NCI-H524 treated with DMSO at 0.1 percent for 48 hours (cell line): ENCODE measurements at regions not wholly inside any gene's neighbourhood (a gene's known extent, or its start where the extent isn't known, plus 50 kb on each side); places are given as distances from the start of the nearest gene placed in this dataset.
"Not testable (repeated sequence)": the region's sequence is repeated elsewhere in the genome, so short reads cannot be mapped to it uniquely, and the experiment has no call there.

Experiments
- DNase-seq: peaks from one replicate; lab custom pipeline; 2025; lab: John Stamatoyannopoulos, UW

DNA sequence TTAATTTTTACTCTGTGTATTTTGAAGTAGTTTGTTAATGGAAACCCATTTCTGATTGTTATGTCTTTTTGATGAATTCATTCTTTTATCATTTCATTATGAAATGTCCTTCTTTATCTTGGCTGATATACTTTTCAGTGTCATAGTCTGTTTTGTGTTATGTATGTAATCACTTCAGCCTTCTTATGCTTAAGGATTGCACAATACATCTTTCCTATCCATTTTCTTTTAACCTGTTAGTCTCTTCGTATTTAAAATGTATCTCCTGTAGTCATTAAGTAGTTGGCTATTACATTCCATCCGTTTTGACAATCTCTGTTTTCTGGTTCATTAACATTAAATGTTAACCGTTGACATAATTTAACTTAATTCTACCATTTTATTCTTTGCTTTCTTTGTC is 344.6 kb upstream of the CTNND2 start:
- DNase-seq = no peak

DNA sequence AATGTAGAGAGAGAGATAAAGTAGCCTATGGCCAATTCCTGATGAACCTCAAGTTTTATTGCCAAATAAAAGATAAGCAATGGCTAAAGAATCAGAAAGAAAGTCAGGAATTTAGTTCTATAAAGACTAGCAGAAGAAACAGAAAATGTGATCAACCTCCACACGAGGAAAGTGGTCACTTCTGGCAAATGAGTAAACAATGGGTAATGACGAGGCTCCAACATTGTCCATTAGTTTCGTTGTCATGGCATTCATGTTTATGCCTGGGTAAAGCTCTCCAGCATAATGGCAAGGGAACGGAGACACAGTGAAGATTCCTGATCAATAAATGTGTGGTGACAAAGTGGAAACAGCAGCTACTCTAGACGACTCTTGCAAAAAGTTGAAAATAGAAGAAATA is 341.8 kb upstream of the CTNND2 start:
- no peak for DNase-seq

DNA sequence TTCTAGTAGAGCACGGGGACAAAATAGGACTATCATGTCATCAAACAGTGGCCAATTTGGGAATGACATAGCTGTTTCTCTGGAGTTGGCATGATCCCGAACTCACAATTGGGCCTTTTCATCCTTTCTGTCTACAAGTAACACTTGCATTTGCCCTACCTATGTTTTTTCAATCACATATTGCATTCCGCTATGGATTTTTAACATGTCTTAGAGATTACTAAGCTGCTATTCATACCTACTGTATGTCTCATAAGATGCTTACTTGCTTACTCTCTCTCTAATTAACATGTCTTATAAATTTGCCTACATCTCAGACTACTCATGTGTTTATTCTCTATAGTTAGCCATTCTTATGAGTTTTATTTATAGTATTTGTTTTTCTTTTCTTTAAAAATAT is 341.2 kb upstream of the CTNND2 start:
- no peak for DNase-seq

DNA sequence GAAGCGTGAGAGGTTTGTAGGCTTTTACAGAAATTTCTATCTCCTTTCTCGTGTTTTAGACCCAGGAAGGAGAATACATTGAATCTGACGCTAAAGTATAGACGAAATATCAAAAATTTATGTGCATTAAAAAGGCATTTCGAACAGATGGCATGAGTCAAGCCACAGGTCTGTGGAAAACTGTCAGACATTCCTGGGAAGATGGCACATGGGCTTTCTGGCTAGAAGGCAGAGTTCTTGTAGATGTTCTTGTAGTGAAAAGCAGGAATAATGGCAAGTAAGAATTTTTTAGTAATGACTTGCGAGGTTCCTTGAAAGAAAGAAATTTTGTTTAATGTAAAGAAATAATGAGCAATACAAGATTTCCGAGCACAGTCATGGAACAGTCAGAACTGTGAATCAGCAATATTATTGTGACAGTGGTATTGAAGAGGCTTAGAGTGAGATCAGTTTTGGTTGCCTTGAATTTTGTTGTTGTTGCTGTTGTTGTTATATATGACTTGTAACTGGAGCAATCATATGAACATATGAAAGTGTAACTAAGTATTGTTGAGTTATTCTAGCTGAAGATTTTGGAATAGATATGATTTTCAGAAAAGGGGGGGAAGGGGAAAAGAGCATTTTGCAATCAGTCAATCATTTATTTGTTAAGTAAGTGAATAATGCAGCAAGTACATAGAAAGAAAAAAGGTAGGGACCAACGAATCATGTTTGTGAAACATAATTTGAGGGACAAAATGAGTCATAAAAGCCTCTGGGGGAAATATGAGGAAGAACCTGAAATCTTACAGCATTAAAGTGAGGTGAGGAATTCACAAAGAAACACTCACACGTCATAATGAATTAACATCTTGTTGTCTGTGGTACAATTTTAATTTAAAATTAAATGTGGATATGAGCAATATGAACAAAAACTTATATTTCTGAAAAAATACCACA is 339.0 kb upstream of the CTNND2 start:
- no peak for DNase-seq

DNA sequence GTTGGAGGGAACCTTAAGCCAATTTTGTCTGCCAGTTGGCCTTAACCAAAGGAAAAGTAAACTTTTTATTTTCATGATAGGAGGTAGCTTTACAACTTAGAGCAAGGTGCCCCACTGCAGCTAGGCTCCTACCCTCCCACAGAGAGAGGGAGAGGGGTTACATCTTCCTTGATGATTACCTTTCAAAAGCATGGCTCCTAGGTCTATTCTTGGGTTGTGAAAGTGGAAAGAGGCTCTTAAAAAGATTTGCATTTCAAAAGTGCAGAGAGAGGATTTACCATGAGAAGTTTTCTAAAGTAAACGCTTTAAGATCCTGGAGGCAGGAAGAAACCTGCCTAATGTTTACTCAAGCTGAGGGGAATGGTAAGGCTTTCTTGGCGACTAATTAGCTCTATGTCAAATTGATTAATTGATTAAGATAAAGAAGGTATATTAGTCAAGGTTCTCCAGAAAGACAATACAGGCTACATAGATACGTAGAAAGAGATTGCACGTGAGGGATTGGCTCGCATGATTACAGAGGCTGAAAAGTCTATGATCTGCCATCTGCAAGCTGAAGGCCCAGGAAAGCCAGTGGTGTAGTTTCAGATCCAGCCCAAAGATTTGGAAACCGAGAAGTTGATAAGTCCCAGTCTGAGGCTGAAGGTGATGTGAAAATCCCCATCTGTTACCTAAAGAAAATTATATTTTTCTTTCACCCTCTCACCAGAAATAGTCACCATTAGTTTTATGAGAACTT is 333.8 kb upstream of the CTNND2 start:
- DNase-seq = no peak

DNA sequence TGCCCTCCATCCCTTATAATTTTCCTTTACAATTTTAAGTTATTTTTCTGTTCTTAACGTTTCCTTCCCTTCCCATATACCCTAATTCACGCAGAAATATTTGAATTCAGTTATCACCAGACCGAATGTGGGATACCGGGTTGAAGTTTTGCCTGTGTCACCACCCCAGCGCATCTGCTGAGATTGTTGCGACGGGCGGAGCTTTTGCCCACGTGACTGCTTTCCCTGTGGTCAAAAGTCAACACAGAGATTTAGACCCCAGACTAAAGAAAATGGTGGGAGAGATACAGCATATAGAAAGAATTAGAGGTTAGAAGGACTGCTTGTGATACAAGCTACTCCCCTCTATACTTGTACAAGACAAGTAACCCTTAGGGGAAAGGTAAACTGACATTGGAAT is 326.4 kb upstream of the CTNND2 start:
- no peak for DNase-seq

DNA sequence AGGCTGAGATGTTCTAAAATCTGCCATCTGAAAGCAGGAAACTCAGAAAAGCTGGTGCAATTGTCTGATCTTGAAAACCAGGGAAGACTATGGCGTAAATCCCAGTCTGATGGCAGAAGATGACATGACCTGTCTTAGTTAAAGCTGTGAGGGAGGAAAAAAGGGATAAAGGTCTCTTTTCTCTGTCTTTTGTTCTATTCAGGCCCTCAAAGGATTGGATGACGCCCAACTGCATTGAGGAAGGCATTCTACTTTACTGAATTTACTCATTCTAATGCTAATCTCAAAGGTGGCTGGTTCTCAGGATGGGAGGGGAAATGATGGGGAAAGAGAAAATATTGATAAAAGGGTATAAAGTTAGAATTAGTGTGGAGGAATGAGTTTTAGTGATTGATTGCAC is 312.8 kb upstream of the CTNND2 start:
- no peak for DNase-seq

DNA sequence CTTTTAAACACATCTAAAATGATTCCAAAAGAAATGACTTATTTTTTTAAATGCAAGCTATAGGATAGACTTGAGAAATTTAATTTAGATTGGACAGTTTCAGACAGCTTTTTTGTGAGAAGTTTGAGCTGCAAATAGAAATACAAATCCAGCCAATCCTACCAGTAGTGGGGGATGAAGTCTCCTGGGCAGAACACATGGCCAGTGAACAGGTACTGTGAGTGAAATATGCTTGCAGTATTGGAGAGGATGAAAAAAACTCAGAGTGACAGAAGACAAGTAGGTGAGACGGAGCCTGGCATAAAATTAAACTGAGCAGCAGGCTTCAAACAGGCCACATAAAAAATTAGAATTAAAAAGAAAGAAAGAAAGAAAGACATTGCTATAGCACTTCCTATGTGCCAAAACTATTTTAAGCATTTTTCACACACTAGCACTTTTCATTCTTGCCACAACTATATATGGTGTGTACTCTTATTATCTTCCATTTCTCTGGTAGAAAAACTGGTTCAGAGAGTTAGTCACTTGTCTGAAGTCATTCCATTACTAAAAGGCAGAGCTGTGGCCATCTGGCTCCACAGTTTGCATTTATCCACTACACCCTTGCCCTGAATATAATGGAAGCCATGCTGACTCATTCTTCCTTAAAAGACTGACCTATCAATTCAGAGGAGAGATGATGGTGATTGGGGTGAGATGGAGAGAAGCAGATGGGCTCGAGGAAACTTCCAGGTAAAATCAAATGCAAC is 310.2 kb upstream of the CTNND2 start:
- no peak for DNase-seq

DNA sequence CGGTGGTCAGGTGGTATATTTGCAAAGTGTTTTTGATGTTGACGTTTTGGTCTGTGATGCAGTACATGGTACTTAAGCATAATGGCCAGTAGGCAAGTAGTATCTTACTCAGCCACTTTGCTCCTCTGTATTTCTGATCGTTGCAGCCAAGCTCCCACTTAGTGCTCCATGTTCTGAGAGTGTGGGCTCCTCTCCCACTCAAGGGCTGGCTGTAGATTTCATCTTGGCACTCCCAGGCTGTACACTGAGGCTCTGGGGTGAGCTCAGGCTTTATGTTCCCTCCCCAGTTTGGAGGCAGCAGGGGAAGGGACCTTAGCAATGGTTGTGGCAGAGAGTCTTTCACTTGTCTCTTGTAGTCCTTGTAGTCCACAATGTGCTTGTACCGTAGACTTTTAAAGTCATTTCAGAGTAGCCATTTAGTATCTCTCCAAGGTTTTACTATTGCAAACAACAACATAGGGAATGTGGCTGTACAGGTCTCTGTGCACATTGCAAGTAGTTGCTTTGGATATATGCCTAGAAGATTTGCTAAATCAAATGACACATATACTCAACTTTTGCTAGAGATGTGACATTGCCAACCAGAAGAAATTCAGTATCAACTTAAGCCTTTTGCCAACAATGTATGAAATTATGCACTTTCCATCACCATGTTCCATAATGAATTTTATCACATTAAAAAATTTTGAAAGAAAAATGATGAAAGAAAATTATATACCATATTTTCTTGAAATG is 304.3 kb upstream of the CTNND2 start:
- no peak for DNase-seq

DNA sequence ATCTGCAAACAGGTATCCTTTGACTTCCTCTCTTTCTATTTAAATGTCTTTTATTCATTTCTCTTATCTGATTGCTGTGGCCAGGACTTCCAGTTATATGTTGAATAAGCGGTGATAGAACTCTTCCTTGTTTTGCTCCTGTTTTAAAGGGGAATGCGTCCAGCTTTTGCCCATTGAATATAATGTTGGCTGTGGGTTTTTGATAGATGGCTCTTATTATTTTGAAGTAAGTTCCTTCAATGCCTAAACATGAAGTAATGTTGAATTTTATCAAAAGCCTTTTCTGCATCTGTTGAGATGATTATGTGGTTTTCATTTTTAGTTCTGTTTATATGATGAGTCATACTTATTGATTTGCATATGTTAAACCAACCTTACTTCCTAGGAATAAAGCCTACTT is 300.5 kb upstream of the CTNND2 start:
- no peak for DNase-seq

DNA sequence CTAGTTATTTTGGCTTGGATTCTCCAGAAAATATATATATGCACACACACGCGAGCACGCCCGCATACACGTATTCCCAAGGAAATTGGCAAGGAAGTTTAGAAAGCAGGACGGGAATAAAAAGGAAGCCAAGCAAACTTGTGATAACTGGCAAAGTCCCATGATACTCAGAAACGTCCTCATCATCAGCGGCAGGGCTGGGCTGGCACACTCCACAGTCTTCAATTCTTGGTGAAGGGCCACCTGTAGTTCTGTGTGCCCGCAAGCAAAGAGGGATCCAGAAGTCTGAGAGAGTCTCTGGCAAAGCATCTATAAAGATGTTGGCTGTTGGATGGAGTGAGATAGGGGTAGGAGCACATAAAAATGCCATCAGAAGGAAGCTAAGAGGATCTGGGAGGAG is 289.3 kb upstream of the CTNND2 start:
- no peak for DNase-seq

DNA sequence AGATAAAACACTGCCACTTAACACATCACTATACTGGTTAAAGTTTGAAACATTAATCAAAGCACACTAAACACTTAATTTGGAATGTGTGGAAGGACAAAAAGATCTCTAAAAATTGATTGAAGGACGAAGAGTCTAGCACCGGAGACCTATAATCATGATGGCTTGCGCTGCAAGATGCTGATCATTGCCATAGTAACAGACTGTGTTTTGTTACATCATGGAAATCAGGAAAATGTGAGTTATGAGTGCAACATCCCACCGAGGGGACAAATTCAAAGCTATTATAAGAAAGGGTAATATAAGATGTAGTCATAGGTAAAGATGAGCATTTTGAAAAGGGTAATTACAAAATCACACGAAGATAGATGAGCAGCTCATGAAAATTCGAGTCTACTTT is 278.8 kb upstream of the CTNND2 start:
- DNase-seq = no peak

DNA sequence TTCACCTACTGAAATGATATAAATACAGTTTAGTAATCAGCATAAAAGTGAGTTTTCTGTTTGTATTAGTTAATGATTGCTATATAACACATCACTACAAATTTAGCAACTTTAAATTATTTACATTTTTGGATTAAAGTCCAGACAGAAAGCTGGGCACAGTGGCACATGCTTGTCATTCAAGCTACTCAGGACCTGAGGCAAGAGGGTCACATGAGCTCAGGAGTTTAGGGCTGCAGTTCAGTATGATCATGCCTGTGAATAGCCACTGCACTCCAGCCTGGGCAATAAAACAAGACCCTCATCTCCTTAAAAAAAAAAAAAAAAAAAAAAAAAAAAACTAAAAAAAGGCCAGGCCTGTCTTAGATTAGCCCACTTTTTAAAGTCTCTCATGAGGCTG is 273.6 kb upstream of the CTNND2 start:
- DNase-seq = no peak

DNA sequence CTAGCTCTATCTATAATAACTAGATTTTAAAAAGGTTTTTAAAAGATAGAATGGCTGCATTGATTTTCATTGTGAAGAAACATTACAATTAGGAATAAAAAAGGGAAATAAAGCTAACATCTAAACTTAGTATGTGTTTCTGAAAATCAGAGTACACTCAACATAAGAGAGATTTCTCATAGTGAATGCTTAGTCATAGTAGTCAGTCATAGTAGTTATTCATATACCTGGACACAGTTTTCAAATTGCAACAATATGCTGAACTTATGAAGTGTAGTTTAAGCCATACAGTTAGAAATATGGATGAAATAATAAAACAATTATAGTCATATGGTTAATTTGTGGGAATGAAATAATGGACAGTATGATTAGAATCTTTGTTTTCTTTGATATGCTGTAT is 273.0 kb upstream of the CTNND2 start:
- DNase-seq = no peak

DNA sequence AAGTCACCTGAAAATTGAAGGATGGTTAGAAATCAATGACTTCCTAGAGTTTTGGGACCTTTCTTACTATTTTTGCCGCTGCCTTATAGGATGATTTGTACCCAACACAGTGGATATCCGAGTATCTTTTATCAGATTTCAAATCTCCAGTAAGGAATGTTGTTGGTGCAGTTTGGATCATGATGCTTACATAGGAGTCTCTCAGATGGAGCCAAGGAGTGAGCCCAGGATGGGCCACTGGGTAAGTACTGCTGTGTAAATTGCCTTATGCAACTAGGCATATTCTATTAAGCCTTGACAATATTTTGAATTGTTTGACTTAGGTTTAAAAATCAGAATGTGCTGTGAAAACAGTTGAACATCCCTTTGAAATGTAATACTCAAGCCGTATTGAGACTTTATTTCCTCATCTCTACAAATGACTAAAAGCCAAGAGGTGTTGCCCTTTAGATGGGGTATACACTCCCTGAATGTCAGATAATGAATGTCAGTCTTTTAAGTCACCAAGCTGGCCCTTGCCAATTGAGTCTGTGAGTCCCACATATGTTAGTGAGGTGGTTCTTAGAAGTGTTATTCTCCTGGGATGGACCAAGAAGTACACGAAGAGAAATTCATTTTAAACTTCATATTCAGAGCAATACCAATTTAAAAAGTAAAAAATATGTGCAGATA is 271.8 kb upstream of the CTNND2 start:
- DNase-seq = no peak

DNA sequence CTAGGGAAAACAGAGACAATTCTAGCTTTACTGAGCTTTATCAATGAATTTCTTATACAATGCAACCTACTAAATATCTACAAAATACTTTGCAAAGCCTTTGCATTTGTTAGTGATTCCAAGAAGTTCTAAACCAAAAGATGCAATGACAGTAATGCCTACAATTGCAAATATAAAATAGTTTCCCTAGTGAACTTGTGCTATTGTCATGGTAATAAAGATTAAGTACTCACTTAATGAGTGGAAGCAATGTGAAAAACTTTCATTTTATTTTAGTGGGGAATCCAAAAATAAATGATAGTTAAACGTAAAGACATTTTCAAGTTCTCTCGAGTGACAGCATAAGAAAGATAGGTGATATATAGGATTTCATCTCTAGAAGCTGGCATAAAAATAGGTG is 270.5 kb upstream of the CTNND2 start:
- DNase-seq = no peak

DNA sequence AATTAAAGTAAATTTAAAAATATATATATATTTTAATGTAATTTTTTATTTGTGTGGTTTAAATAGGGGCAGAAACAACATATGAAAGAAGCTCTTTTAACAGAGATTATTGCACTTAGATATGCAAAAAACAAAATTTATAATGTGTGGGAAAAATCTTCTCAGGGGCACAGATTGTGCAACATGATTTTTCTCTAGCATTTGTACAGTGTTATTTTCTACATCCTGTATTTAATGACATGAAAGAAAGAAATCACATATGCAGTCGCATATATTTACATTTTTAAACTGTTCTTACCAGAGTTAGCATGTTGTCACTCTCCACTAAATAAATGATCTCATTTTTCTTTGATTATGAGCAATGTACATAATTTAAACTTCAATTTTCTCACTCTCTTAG is 265.3 kb upstream of the CTNND2 start:
- DNase-seq = no peak

DNA sequence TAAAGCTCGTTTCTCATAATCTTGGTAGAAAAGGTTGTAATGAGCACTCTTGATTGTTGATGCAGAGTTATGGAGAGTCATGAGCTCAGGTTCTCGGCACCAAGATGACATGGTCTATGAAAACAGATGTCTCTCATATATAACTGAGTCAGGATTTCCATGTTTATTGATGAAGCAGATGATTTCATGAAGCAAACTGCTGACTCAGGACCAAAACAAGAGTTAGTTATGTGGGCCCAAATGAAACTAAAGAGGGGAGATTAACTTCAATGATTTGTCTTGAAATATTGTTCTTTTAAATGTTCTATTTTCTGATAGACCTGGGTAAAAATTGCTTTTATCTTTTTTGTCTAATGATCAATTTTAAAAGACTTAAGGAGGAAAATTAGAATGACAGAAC is 258.6 kb upstream of the CTNND2 start:
- DNase-seq = no peak

DNA sequence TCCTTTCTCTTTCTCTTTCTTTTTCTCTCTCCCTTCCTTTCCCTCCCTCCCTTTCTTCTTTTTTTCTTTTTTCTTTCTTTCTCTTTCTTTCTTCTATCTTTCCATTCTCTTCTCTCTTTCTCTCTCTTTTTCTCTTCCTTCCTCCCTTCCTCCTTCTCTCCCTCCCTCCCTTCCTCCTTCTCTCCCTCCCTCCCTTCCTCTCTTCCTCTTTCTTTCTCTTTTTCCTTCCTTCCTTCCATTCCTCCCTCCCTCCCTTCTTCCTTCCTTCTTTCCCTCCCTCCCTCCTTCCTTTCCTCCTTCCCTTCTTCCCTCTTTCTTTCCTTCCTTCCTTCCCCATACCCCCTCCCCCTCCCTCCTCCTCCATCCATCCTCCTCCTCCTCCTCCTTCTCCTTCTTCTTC is 243.3 kb upstream of the CTNND2 start:
- no peak for DNase-seq

DNA sequence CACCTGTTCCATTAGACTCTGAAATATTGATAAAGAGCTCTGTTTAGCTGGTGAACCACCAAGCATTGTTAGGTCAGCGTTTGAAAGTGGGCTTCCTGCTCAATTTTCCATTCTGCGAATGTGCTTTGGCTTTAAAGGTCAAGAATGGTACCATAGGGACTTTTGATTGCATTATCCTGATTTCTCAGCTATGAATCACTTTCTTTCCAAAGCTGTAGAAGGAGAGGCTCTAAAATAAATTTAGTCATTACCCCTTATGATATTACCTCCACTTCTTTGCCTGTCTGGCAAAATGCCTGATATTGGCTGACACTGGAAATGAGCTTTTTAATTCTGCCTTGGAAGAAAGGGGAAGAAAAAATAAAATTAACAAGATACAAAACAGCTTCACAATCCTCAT is 237.2 kb upstream of the CTNND2 start:
- no peak for DNase-seq

DNA sequence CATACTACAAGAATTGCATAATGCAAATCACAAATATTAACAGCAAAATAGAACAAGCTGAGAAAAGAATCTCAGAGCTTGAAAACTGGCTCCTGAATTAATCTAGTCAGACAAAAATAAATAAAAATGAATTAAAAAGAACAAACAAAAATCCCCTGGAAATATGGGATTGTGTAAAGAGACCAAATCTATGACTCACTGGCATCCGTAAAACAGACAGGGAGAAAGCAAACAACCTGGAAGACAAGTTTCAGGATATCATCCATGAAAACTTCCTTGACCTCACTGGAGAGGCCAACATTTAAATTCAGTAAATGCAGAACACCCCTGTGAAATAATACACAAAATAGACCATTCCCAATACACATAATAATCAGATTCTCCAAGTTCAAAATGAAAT is 229.3 kb upstream of the CTNND2 start:
- no peak for DNase-seq

DNA sequence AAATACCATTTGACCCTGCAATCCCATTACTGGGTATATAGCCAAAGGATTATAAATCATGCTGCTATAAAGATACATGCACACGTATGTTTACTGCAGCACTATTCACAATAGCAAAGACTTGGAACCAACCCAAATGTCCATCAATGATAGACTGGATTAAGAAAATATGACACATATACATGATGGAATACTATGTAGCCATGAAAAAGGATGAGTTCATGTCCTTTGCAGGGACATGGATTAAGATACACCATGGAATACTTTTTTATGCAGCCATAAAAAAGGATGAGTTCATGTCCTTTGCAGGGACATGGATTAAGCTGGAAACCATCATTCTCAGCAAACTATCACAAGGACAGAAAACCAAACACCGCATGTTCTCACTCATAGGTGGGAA is 226.8 kb upstream of the CTNND2 start:
- not testable (repeated sequence) for DNase-seq
